ENCODE measurements at regions not wholly inside any gene's neighbourhood (a gene's known extent, or its start where the extent isn't known, plus 50 kb on each side); places are given as distances from the start of the nearest gene placed in this dataset.
"Not testable (repeated sequence)": the region's sequence is repeated elsewhere in the genome, so short reads cannot be mapped to it uniquely, and the experiment has no call there.

GRCh38 chr2:84126530-84126929 is 332.6 kb downstream of the SUCLG1 start:
- H3K27ac ChIP-seq (ENCODE audit: low read depth, low read length) = no peak overlapping the region
- H3K4me1 ChIP-seq (ENCODE audit: control insufficient read depth in 1 of 2, insufficient read depth in 2 of 2, low read length in 2 of 2) = no peaks in the 10 kb centered on the region
- H3K9me3 ChIP-seq (ENCODE audit: control insufficient read depth in 1 of 2, low read length in 2 of 2) = no peaks in the 10 kb centered on the region
- no peak overlapping the region for H3K9ac ChIP-seq (ENCODE audit: low read depth in 1 of 2, low read length in 2 of 2)
- no peak overlapping the region for H3K4me3 ChIP-seq (ENCODE audit: low read depth in 1 of 2, low read length in 2 of 2)
- no peaks in the 10 kb centered on the region for H3K36me3 ChIP-seq (ENCODE audit: control insufficient read depth in 1 of 2, insufficient read depth in 2 of 2, low read length in 2 of 2)
- no peaks in the 10 kb centered on the region for H3K27me3 ChIP-seq (ENCODE audit: control insufficient read depth in 1 of 2, insufficient read depth in 2 of 2, low read length in 2 of 2)

- Histone ChIP-seq H3K4me1 (ENCODE audit: control insufficient read depth in 1 of 2, insufficient read depth in 2 of 2, low read length in 2 of 2) (no peaks in the 10 kb centered on the region), H3K9ac (ENCODE audit: low read depth in 1 of 2, low read length in 2 of 2) (no peak overlapping the region), H3K9me3 (ENCODE audit: control insufficient read depth in 1 of 2, low read length in 2 of 2) (no peaks in the 10 kb centered on the region), H3K36me3 (ENCODE audit: control insufficient read depth in 1 of 2, insufficient read depth in 2 of 2, low read length in 2 of 2) (no peaks in the 10 kb centered on the region), H3K27ac (ENCODE audit: low read depth, low read length) (no peak overlapping the region), H3K4me3 (ENCODE audit: low read depth in 1 of 2, low read length in 2 of 2) (no peak overlapping the region), H3K27me3 (ENCODE audit: control insufficient read depth in 1 of 2, insufficient read depth in 2 of 2, low read length in 2 of 2) (no peaks in the 10 kb centered on the region)
These were observed 333.0 kb downstream of the SUCLG1 start for GRCh38 chr2:84126084-84126483.

GRCh38 chr2:84116143-84116542 is 342.9 kb downstream of the SUCLG1 start:
- no peak overlapping the region for H3K27ac ChIP-seq (ENCODE audit: low read depth, low read length)
- H3K4me1 ChIP-seq (ENCODE audit: control insufficient read depth in 1 of 2, insufficient read depth in 2 of 2, low read length in 2 of 2) = no peaks in the 10 kb centered on the region
- H3K27me3 ChIP-seq (ENCODE audit: control insufficient read depth in 1 of 2, insufficient read depth in 2 of 2, low read length in 2 of 2) = no peaks in the 10 kb centered on the region
- H3K9me3 ChIP-seq (ENCODE audit: control insufficient read depth in 1 of 2, low read length in 2 of 2) = peaks cover 0 to 6% of the 10 kb centered on the region in 2 donors
- no peak overlapping the region for H3K4me3 ChIP-seq (ENCODE audit: low read depth in 1 of 2, low read length in 2 of 2)
- H3K36me3 ChIP-seq (ENCODE audit: control insufficient read depth in 1 of 2, insufficient read depth in 2 of 2, low read length in 2 of 2) = no peaks in the 10 kb centered on the region
- H3K9ac ChIP-seq (ENCODE audit: low read depth in 1 of 2, low read length in 2 of 2) = no peak overlapping the region

- no peaks in the 10 kb centered on the region for H3K4me1 ChIP-seq (ENCODE audit: control insufficient read depth in 1 of 2, insufficient read depth in 2 of 2, low read length in 2 of 2)
- H3K27me3 ChIP-seq (ENCODE audit: control insufficient read depth in 1 of 2, insufficient read depth in 2 of 2, low read length in 2 of 2) = no peaks in the 10 kb centered on the region
- no peaks in the 10 kb centered on the region for H3K36me3 ChIP-seq (ENCODE audit: control insufficient read depth in 1 of 2, insufficient read depth in 2 of 2, low read length in 2 of 2)
- no peak overlapping the region for H3K27ac ChIP-seq (ENCODE audit: low read depth, low read length)
- no peak overlapping the region for H3K4me3 ChIP-seq (ENCODE audit: low read depth in 1 of 2, low read length in 2 of 2)
- no peak overlapping the region for H3K9ac ChIP-seq (ENCODE audit: low read depth in 1 of 2, low read length in 2 of 2)
- peaks cover 0 to 6% of the 10 kb centered on the region in 2 donors for H3K9me3 ChIP-seq (ENCODE audit: control insufficient read depth in 1 of 2, low read length in 2 of 2)
These were observed 343.8 kb downstream of the SUCLG1 start for GRCh38 chr2:84115173-84115857.

GRCh38 chr2:84103816-84104527 is 355.1 kb downstream of the SUCLG1 start:
- H3K9me3 ChIP-seq (ENCODE audit: control insufficient read depth in 1 of 2, low read length in 2 of 2); H3K4me3 ChIP-seq (ENCODE audit: low read depth in 1 of 2, low read length in 2 of 2); H3K27me3 ChIP-seq (ENCODE audit: control insufficient read depth in 1 of 2, insufficient read depth in 2 of 2, low read length in 2 of 2); H3K27ac ChIP-seq (ENCODE audit: low read depth, low read length); H3K4me1 ChIP-seq (ENCODE audit: control insufficient read depth in 1 of 2, insufficient read depth in 2 of 2, low read length in 2 of 2); H3K36me3 ChIP-seq (ENCODE audit: control insufficient read depth in 1 of 2, insufficient read depth in 2 of 2, low read length in 2 of 2); H3K9ac ChIP-seq (ENCODE audit: low read depth in 1 of 2, low read length in 2 of 2): not testable (repeated sequence)

GRCh38 chr2:84102274-84102673 is 356.8 kb downstream of the SUCLG1 start:
- no peaks in the 10 kb centered on the region for H3K4me1 ChIP-seq (ENCODE audit: control insufficient read depth in 1 of 2, insufficient read depth in 2 of 2, low read length in 2 of 2)
- peaks cover 0 to 4% of the 10 kb centered on the region in 2 donors for H3K9me3 ChIP-seq (ENCODE audit: control insufficient read depth in 1 of 2, low read length in 2 of 2)
- H3K4me3 ChIP-seq (ENCODE audit: low read depth in 1 of 2, low read length in 2 of 2) = no peak overlapping the region
- H3K9ac ChIP-seq (ENCODE audit: low read depth in 1 of 2, low read length in 2 of 2) = no peak overlapping the region
- no peaks in the 10 kb centered on the region for H3K27me3 ChIP-seq (ENCODE audit: control insufficient read depth in 1 of 2, insufficient read depth in 2 of 2, low read length in 2 of 2)
- no peaks in the 10 kb centered on the region for H3K36me3 ChIP-seq (ENCODE audit: control insufficient read depth in 1 of 2, insufficient read depth in 2 of 2, low read length in 2 of 2)
- H3K27ac ChIP-seq (ENCODE audit: low read depth, low read length) = no peak overlapping the region

- no peak overlapping the region for H3K4me3 ChIP-seq (ENCODE audit: low read depth in 1 of 2, low read length in 2 of 2)
- no peak overlapping the region for H3K27ac ChIP-seq (ENCODE audit: low read depth, low read length)
- H3K9ac ChIP-seq (ENCODE audit: low read depth in 1 of 2, low read length in 2 of 2) = no peak overlapping the region
- peaks cover 0 to 4% of the 10 kb centered on the region in 2 donors for H3K27me3 ChIP-seq (ENCODE audit: control insufficient read depth in 1 of 2, insufficient read depth in 2 of 2, low read length in 2 of 2)
- H3K9me3 ChIP-seq (ENCODE audit: control insufficient read depth in 1 of 2, low read length in 2 of 2) = no peaks in the 10 kb centered on the region
- H3K4me1 ChIP-seq (ENCODE audit: control insufficient read depth in 1 of 2, insufficient read depth in 2 of 2, low read length in 2 of 2) = no peaks in the 10 kb centered on the region
- H3K36me3 ChIP-seq (ENCODE audit: control insufficient read depth in 1 of 2, insufficient read depth in 2 of 2, low read length in 2 of 2) = no peaks in the 10 kb centered on the region
These were observed 370.4 kb downstream of the SUCLG1 start for GRCh38 chr2:84088656-84089055.

- Histone ChIP-seq H3K27ac (ENCODE audit: low read depth, low read length) (no peak overlapping the region), H3K9me3 (ENCODE audit: control insufficient read depth in 1 of 2, low read length in 2 of 2) (no peaks in the 10 kb centered on the region), H3K27me3 (ENCODE audit: control insufficient read depth in 1 of 2, insufficient read depth in 2 of 2, low read length in 2 of 2) (peaks cover 0 to 4% of the 10 kb centered on the region in 2 donors), H3K4me3 (ENCODE audit: low read depth in 1 of 2, low read length in 2 of 2) (no peak overlapping the region), H3K36me3 (ENCODE audit: control insufficient read depth in 1 of 2, insufficient read depth in 2 of 2, low read length in 2 of 2) (no peaks in the 10 kb centered on the region), H3K4me1 (ENCODE audit: control insufficient read depth in 1 of 2, insufficient read depth in 2 of 2, low read length in 2 of 2) (no peaks in the 10 kb centered on the region), H3K9ac (ENCODE audit: low read depth in 1 of 2, low read length in 2 of 2) (no peak overlapping the region)
These were observed 373.5 kb downstream of the SUCLG1 start for GRCh38 chr2:84085562-84085961.

- Histone ChIP-seq H3K4me1 (ENCODE audit: control insufficient read depth in 1 of 2, insufficient read depth in 2 of 2, low read length in 2 of 2) (no peaks in the 10 kb centered on the region), H3K27ac (ENCODE audit: low read depth, low read length) (no peak overlapping the region), H3K36me3 (ENCODE audit: control insufficient read depth in 1 of 2, insufficient read depth in 2 of 2, low read length in 2 of 2) (no peaks in the 10 kb centered on the region), H3K9me3 (ENCODE audit: control insufficient read depth in 1 of 2, low read length in 2 of 2) (no peaks in the 10 kb centered on the region), H3K27me3 (ENCODE audit: control insufficient read depth in 1 of 2, insufficient read depth in 2 of 2, low read length in 2 of 2) (peaks cover 0 to 4% of the 10 kb centered on the region in 2 donors), H3K9ac (ENCODE audit: low read depth in 1 of 2, low read length in 2 of 2) (no peak overlapping the region), H3K4me3 (ENCODE audit: low read depth in 1 of 2, low read length in 2 of 2) (no peak overlapping the region)
These were observed 374.2 kb downstream of the SUCLG1 start for GRCh38 chr2:84084856-84085255.

GRCh38 chr2:84083984-84084383 is 375.1 kb downstream of the SUCLG1 start:
- Histone ChIP-seq H3K4me1 (ENCODE audit: control insufficient read depth in 1 of 2, insufficient read depth in 2 of 2, low read length in 2 of 2) (no peaks in the 10 kb centered on the region), H3K9ac (ENCODE audit: low read depth in 1 of 2, low read length in 2 of 2) (no peak overlapping the region), H3K36me3 (ENCODE audit: control insufficient read depth in 1 of 2, insufficient read depth in 2 of 2, low read length in 2 of 2) (no peaks in the 10 kb centered on the region), H3K9me3 (ENCODE audit: control insufficient read depth in 1 of 2, low read length in 2 of 2) (no peaks in the 10 kb centered on the region), H3K27me3 (ENCODE audit: control insufficient read depth in 1 of 2, insufficient read depth in 2 of 2, low read length in 2 of 2) (peaks cover 0 to 4% of the 10 kb centered on the region in 2 donors), H3K27ac (ENCODE audit: low read depth, low read length) (no peak overlapping the region), H3K4me3 (ENCODE audit: low read depth in 1 of 2, low read length in 2 of 2) (no peak overlapping the region)

All from duodenal mucosa (tissue), 2 donors.